SHP77 treated with DMSO at 0.1 percent for 48 hours (cell line): ENCODE measurements at regions not wholly inside any gene's neighbourhood (a gene's known extent, or its start where the extent isn't known, plus 50 kb on each side); places are given as distances from the start of the nearest gene placed in this dataset.
A peak's percentile ranks its signal among the peaks of the same experiment; 100 is the strongest.
"Not testable (repeated sequence)": the region's sequence is repeated elsewhere in the genome, so short reads cannot be mapped to it uniquely, and the experiment has no call there.

Experiments
- DNase-seq: peaks from one replicate; lab custom pipeline; 2025; lab: John Stamatoyannopoulos, UW

- DNase-seq: no peak
Observed at GRCh38 chr19:33866696-33867095, 70.0 kb downstream of the KCTD15 start.

GRCh38 chr19:33868076-33868735 is 71.5 kb downstream of the KCTD15 start:
- no peak for DNase-seq

- DNase-seq: no peak
Observed at GRCh38 chr19:33868788-33869412, 72.2 kb downstream of the KCTD15 start.

GRCh38 chr19:33870298-33870932 is 73.7 kb downstream of the KCTD15 start:
- not testable (repeated sequence) for DNase-seq

- DNase-seq: no peak
Observed at GRCh38 chr19:33871605-33872004, 74.9 kb downstream of the KCTD15 start.

- no peak for DNase-seq
Observed at GRCh38 chr19:33872445-33873320, 76.0 kb downstream of the KCTD15 start.

- no peak for DNase-seq
Observed at GRCh38 chr19:33875071-33875470, 78.4 kb downstream of the KCTD15 start.

GRCh38 chr19:33876192-33876591 is 79.5 kb downstream of the KCTD15 start:
- no peak for DNase-seq

GRCh38 chr19:33878030-33878544 is 81.4 kb downstream of the KCTD15 start:
- DNase-seq: no peak

GRCh38 chr19:33878910-33879810 is 82.5 kb downstream of the KCTD15 start:
- DNase-seq: no peak

GRCh38 chr19:33879818-33880575 is 83.3 kb downstream of the KCTD15 start:
- DNase-seq: no peak

GRCh38 chr19:33883859-33884519 is 87.3 kb downstream of the KCTD15 start:
- DNase-seq: peak; percentile 11

- no peak for DNase-seq
Observed at GRCh38 chr19:33885236-33885635, 88.6 kb downstream of the KCTD15 start.

GRCh38 chr19:33887891-33888290 is 91.2 kb downstream of the KCTD15 start:
- DNase-seq: no peak

GRCh38 chr19:33888665-33889064 is 92.0 kb downstream of the KCTD15 start:
- no peak for DNase-seq

- no peak for DNase-seq
Observed at GRCh38 chr19:33890569-33890968, 93.9 kb downstream of the KCTD15 start.

GRCh38 chr19:33891773-33892172 is 95.1 kb downstream of the KCTD15 start:
- no peak for DNase-seq

- DNase-seq: no peak
Observed at GRCh38 chr19:33894787-33895186, 98.1 kb downstream of the KCTD15 start.

GRCh38 chr19:33895366-33895765 is 98.7 kb downstream of the KCTD15 start:
- no peak for DNase-seq
